K562 (cell line): ENCODE measurements at regions not wholly inside any gene's neighbourhood (a gene's known extent, or its start where the extent isn't known, plus 50 kb on each side); places are given as distances from the start of the nearest gene placed in this dataset.

Experiments used
- ATAC-seq: fragments of 200-7000 bp; cut with Tn5 transposase; 3 replicates; pipeline ENCODE4 v1.9.1; 2020; ENCODE audit warnings: moderate library complexity
- BruUV-seq: library from RNA; stranded (reverse); fragments of 400-500 nt; replicated peaks from 2 replicates; lab custom pipeline; 2021; lab: Mats Ljungman, UMichigan
- CTCF ChIA-PET: fragments of 300-600 bp; formaldehyde crosslinking; extraction: SDS; loops from one replicate; lab custom pipeline; 2021; ENCODE audit warnings: low intra/inter-chr PET ratio; lab: Yijun Ruan, JAX
- POLR2A ChIA-PET: fragments of 300-600, 350-650 bp; sonication (Branson Sonifier 250); formaldehyde crosslinking; extraction: SDS; loops from one replicate; lab custom pipeline; 2021; ENCODE audit warnings: antibody characterized with exemption, inconsistent platforms; lab: Yijun Ruan, JAX
- DNase-seq, 4 experiments: peaks; one replicate each; pipeline versions ENCODE4 v3.0.0 to v3.0.0-alpha.2; 2011 to 2018; ENCODE audit warnings: low spot score in 3 of 4, mixed read lengths in 3 of 4; ENCODE audit errors: extremely low read depth in 1 of 4
- FAIRE-seq: peaks from 2 replicates; lab custom pipeline; 2011; peaks lifted over from hg19 to GRCh38; lab: Jason Lieb, UNC
- H2AFZ ChIP-seq: 2 replicates; pipeline ENCODE4 v1.6.0; 2011; ENCODE audit warnings: low read depth, low read length, control low read depth, inconsistent platforms
- H3K27ac ChIP-seq: fragments of 200-600 bp; 3 replicates; pipeline ENCODE4 v1.8.0; 2011; ENCODE audit warnings: low read depth, mild to moderate bottlenecking, control low read depth, inconsistent platforms, low read length, moderate library complexity, mixed read lengths; ENCODE audit errors: extremely low read depth
- H3K27me3 ChIP-seq, 2 experiments: fragments of 300-600 bp in 1 of 2; 2 replicates in 1 of 2; 3 replicates in 1 of 2; pipeline versions ENCODE4 v1.6.0 to v1.8.0; 2011; ENCODE audit warnings: inconsistent platforms in 2 of 2, low read length in 2 of 2, mild to moderate bottlenecking in 1 of 2, mixed read lengths in 1 of 2, moderate library complexity in 1 of 2; ENCODE audit not compliant: control insufficient read depth in 2 of 2, insufficient read depth in 2 of 2
- H3K36me3 ChIP-seq: fragments of 300-600 bp; 3 replicates; pipeline ENCODE4 v1.8.0; 2011; ENCODE audit warnings: mild to moderate bottlenecking, low read length, inconsistent platforms; ENCODE audit not compliant: control insufficient read depth, insufficient read depth
- H3K4me1 ChIP-seq, 2 experiments: fragments of 200-600 bp in 1 of 2; replicated peaks in 1 of 2; 2 replicates in 1 of 2; 3 replicates in 1 of 2; pipeline versions ENCODE4 v1.5.1 to v1.8.0; 2011; ENCODE audit warnings: inconsistent platforms in 2 of 2, low read length in 2 of 2, mild to moderate bottlenecking in 1 of 2, mixed read lengths in 1 of 2, moderate library complexity in 1 of 2; ENCODE audit not compliant: control insufficient read depth in 2 of 2, insufficient read depth in 2 of 2
- H3K4me2 ChIP-seq: 2 replicates; pipeline ENCODE4 v1.6.1; 2011; ENCODE audit warnings: low read length, control low read depth, inconsistent platforms, mixed read lengths; ENCODE audit not compliant: insufficient read depth
- H3K4me3 ChIP-seq: fragments of 200-600 bp; sonication (generic), shearing (Covaris generic); 2 replicates; pipeline ENCODE4 v1.5.1; 2016; ENCODE audit warnings: control low read depth, inconsistent platforms
- H3K79me2 ChIP-seq: fragments of 200-600 bp; 3 replicates; pipeline ENCODE4 v1.8.0; 2011; ENCODE audit warnings: low read length, inconsistent platforms; ENCODE audit not compliant: control insufficient read depth, insufficient read depth
- H3K9ac ChIP-seq, 2 experiments: 2 replicates each; pipeline versions ENCODE4 v1.6.0 to v1.6.1; 2011; ENCODE audit warnings: low read depth in 2 of 2, low read length in 2 of 2, control low read depth in 1 of 2, inconsistent platforms in 1 of 2, mild to moderate bottlenecking in 1 of 2, mixed read lengths in 1 of 2; ENCODE audit not compliant: insufficient read depth in 1 of 2
- H3K9me1 ChIP-seq: one replicate; pipeline ENCODE4 v1.6.0; 2011; ENCODE audit warnings: inconsistent platforms, mild to moderate bottlenecking, low read length, moderate library complexity; ENCODE audit not compliant: control insufficient read depth, insufficient read depth
- H3K9me3 ChIP-seq: replicated peaks from 2 replicates; pipeline ENCODE4 v1.5.1; 2011; ENCODE audit warnings: low read depth, low read length, inconsistent platforms; ENCODE audit not compliant: control insufficient read depth, insufficient read depth
- H4K20me1 ChIP-seq: replicated peaks from 2 replicates; pipeline ENCODE4 v1.6.1; 2011; ENCODE audit warnings: low read length, inconsistent platforms, mixed read lengths; ENCODE audit not compliant: control insufficient read depth, insufficient read depth
- CAMTA2 ChIP-seq: fragments of 250-450 bp; sonication (Bioruptor Pico); conservative IDR thresholded peaks from 2 replicates; pipeline ENCODE4 v1.5.1; 2022
- E2F3 ChIP-seq: fragments of 250-450 bp; sonication (Bioruptor Pico); IDR thresholded peaks from 2 replicates; pipeline ENCODE4 v1.4.0; 2020; ENCODE audit warnings: mild to moderate bottlenecking
- ESRRB ChIP-seq: fragments of 250-450 bp; sonication (Bioruptor Pico); IDR thresholded peaks from 2 replicates; pipeline ENCODE4 v1.5.0; 2020; ENCODE audit warnings: mild to moderate bottlenecking, moderate library complexity, borderline replicate concordance
- GTF2F1 ChIP-seq: IDR thresholded peaks from 2 replicates; pipeline ENCODE4 v1.6.1; 2011; ENCODE audit warnings: low read depth, low read length, improper control_type of control experiment
- KDM4B ChIP-seq, 2 experiments: fragments of 450-650 bp in 1 of 2; sonication (generic) in 1 of 2; IDR thresholded peaks; 2 replicates each; pipeline ENCODE4 v1.6.1; 2016 to 2017; ENCODE audit warnings: borderline replicate concordance in 2 of 2, antibody characterized with exemption in 1 of 2, low read depth in 1 of 2, mild to moderate bottlenecking in 1 of 2
- TGIF2 ChIP-seq: sonication (generic); formaldehyde crosslinking; IDR thresholded peaks from 2 replicates; pipeline ENCODE4 v1.8.1; 2022; ENCODE audit warnings: mild to moderate bottlenecking, missing genetic modification reagents, moderate library complexity
- USF1 ChIP-seq: sonication (generic); formaldehyde crosslinking; IDR thresholded peaks from 2 replicates; pipeline ENCODE4 v1.9.0; 2022; ENCODE audit warnings: mild to moderate bottlenecking, missing genetic modification reagents
- ZFP30 ChIP-seq: fragments of 250-450 bp; sonication (Bioruptor Pico); IDR thresholded peaks from 2 replicates; pipeline ENCODE4 v1.8.0; 2022; ENCODE audit warnings: moderate library complexity, mild to moderate bottlenecking, inconsistent platforms, borderline replicate concordance
- ZNF512 ChIP-seq: IDR thresholded peaks from 2 replicates; pipeline ENCODE4 v1.6.1; 2016; ENCODE audit warnings: missing genetic modification characterization, missing compliant biosample characterization
- ZNF764 ChIP-seq: fragments of 250-450 bp; sonication (Bioruptor Pico); IDR thresholded peaks from 2 replicates; pipeline ENCODE4 v1.4.0; 2020; ENCODE audit warnings: low read depth, mild to moderate bottlenecking, moderate library complexity
- ZNF785 ChIP-seq: fragments of 250-450 bp; sonication (Bioruptor Pico); IDR thresholded peaks from 2 replicates; pipeline ENCODE4 v1.4.0; 2020; ENCODE audit warnings: mild to moderate bottlenecking
- WGBS: fragments of 100-300 bp; shearing (Covaris generic); methylation state at CpG from one replicate; pipeline ENCODE4 v1.1.6; 2016; ENCODE audit warnings: low coverage, mixed read lengths; ENCODE audit not compliant: insufficient coverage; ENCODE audit errors: missing lambda C conversion rate; 5-methylcytosine and 5-hydroxymethylcytosine counted together
- in situ Hi-C: fragments of 300-500 bp; cut with MboI; formaldehyde crosslinking; loops from 4 replicates; pipeline ENCODE4 v1.15.0; 2018; ENCODE audit warnings: inconsistent platforms, mixed read lengths
- intact Hi-C: fragments of 100-400 bp; cut with micrococcal nuclease; formaldehyde crosslinking; loops from 2 replicates; pipeline ENCODE4 v1.14.2; 2022
- TF ChIP-seq, protein P1 (sequence below): sonication (generic); formaldehyde crosslinking; IDR thresholded peaks from 2 replicates; pipeline ENCODE4 v1.8.0; 2022; ENCODE audit warnings: mild to moderate bottlenecking, missing genetic modification reagents
- TF ChIP-seq, protein P2 (sequence below): IDR thresholded peaks from 2 replicates; pipeline ENCODE4 v1.6.1; 2012; ENCODE audit warnings: low read depth, low read length, improper control_type of control experiment, borderline replicate concordance

- CTCF ChIA-PET: no interaction called here
- Histone ChIP-seq H4K20me1 (no peaks in the 10 kb centered on the region), H3K36me3 (no peaks in the 10 kb centered on the region), H3K4me2 (no peak overlapping the region), H3K4me1 (no peaks in the 10 kb centered on the region), H3K9ac (no peak overlapping the region), H3K27ac (no peak overlapping the region), H3K27me3 (no peaks in the 10 kb centered on the region), H3K79me2 (no peaks in the 10 kb centered on the region), H3K4me3 (no peak overlapping the region), H3K9me1 (no peaks in the 10 kb centered on the region), H2AFZ (no peak overlapping the region), H3K9me3 (no peaks in the 10 kb centered on the region)
- in situ Hi-C loops: no loop called here
- ATAC-seq: no peak
- intact Hi-C loops: no loop called here
- POLR2A ChIA-PET: no interaction called here
- no TSS peak for BruUV-seq
- no peak for FAIRE-seq
- 10% methylated on average over 2 of the region's 2 CpGs for WGBS
- no peak for DNase-seq
- TF ChIP-seq KDM4B (IDR thresholded peaks at IDR 0.05; ENCODE audit: borderline replicate concordance in 2 of 2, low read depth in 1 of 2) (no peak), ESRRB (CRISPR knock-in tag) (no peak), USF1 (CRISPR knock-in tag) (no peak), ZNF785 (CRISPR knock-in tag) (no peak), ZNF512 (no peak), CAMTA2 (CRISPR knock-in tag) (no peak), E2F3 (CRISPR knock-in tag) (no peak), ZFP30 (no peak), ZNF764 (CRISPR knock-in tag) (no peak), TGIF2 (CRISPR knock-in tag) (no peak), GTF2F1 (no peak)
- TF ChIP-seq, protein P1, sequence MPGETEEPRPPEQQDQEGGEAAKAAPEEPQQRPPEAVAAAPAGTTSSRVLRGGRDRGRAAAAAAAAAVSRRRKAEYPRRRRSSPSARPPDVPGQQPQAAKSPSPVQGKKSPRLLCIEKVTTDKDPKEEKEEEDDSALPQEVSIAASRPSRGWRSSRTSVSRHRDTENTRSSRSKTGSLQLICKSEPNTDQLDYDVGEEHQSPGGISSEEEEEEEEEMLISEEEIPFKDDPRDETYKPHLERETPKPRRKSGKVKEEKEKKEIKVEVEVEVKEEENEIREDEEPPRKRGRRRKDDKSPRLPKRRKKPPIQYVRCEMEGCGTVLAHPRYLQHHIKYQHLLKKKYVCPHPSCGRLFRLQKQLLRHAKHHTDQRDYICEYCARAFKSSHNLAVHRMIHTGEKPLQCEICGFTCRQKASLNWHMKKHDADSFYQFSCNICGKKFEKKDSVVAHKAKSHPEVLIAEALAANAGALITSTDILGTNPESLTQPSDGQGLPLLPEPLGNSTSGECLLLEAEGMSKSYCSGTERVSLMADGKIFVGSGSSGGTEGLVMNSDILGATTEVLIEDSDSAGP (CRISPR knock-in tag): no peak
- TF ChIP-seq, protein P2, sequence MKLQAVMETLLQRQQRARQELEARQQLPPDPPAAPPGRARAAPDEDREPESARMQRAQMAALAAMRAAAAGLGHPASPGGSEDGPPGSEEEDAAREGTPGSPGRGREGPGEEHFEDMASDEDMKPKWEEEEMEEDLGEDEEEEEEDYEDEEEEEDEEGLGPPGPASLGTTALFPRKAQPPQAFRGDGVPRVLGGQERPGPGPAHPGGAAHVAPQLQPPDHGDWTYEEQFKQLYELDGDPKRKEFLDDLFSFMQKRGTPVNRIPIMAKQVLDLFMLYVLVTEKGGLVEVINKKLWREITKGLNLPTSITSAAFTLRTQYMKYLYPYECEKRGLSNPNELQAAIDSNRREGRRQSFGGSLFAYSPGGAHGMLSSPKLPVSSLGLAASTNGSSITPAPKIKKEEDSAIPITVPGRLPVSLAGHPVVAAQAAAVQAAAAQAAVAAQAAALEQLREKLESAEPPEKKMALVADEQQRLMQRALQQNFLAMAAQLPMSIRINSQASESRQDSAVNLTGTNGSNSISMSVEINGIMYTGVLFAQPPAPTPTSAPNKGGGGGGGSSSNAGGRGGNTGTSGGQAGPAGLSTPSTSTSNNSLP: no peak
These were observed 653.0 kb upstream of the MEF2C start for GRCh38 chr5:89536020-89536419.
